NCI-H2196 treated with DMSO at 0.1 percent for 48 hours (cell line): ENCODE measurements at regions not wholly inside any gene's neighbourhood (a gene's known extent, or its start where the extent isn't known, plus 50 kb on each side); places are given as distances from the start of the nearest gene placed in this dataset.

Source experiments
- DNase-seq: peaks from one replicate; lab custom pipeline; 2025; ENCODE audit not compliant: unreplicated experiment; lab: John Stamatoyannopoulos, UW

DNA sequence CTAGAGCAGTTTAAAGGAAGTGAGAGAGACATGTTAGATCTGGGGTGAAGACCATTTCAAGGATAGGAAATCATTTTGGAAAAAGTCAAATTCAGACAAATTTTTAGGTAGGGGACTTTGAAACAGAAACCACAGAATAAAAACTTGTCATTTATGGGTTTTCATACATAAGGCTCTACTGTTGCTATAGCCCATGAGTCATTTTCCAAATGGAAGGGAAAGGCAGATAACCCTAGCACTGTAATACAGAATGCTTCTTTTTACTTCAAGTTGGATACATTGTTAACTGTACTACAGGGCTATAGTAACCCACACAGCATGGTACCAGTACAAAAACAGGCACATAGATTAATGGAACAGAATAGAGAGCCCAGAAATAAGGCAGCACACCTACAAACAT is 455.4 kb downstream of the EBF1 start:
- no peak for DNase-seq

GRCh38 chr5:158643840-158644239 is 455.9 kb downstream of the EBF1 start:
- DNase-seq = no peak

DNA sequence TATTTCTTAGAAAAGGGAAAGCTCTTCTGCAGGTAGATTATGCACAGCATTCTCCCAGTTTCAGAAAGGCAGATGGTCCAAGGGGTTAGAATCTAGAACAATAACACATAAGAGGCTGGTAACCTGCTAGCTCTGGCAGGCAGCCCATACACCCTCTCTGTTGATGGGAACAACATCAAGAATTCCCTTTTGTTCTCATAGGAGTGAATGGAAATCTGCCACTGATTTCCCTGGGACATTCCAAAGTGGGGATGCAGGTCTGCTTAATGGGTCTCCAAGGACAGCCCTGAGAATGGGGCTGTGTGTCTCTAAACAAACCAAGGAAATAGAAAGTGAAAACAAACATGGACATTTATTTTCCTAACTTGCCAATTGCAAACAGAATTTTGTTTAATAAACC is 456.8 kb downstream of the EBF1 start:
- DNase-seq = no peak

- no peak for DNase-seq
Observed at GRCh38 chr5:158641016-158641415, 458.7 kb downstream of the EBF1 start.

DNA sequence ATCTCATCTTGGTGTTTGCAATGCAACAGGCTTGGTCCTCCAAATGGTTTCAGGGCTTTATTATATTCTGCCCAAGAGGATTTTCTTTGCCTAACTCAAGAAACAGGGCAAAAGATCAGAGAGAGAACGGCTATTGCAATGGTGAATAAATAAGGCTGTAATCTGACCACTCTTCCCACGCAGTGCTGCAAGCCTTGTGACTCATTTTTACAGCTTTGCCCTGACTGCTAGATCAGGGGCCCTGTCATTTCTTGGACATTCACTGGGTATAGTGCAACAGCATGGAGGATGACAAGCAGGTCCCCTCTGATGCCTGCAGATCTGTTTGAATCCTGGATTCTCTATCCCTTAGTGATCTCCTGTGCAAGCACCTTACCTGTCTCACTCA is 459.1 kb downstream of the EBF1 start:
- no peak for DNase-seq

- no peak for DNase-seq
Observed at GRCh38 chr5:158639881-158640592, 459.7 kb downstream of the EBF1 start.

GRCh38 chr5:158638396-158638795 is 461.3 kb downstream of the EBF1 start:
- no peak for DNase-seq

DNA sequence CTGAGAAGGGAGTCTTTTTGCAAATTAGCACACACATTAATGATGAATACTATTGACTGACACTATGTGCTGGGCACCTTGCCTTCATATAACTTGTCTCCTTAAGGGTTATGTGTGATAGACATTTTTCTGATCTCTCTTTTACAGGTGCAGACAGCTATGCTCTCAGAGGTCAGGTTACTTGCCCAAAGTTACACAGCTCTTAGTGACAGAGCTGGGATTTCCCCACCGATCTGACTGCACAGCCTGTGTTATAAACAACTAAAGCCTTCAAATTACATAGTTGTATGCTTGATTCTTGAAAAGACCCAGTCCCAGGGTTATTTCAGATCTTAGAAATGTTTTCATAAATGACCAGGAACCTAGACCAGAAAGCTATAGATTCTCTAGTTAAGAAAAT is 462.7 kb downstream of the EBF1 start:
- no peak for DNase-seq

DNA sequence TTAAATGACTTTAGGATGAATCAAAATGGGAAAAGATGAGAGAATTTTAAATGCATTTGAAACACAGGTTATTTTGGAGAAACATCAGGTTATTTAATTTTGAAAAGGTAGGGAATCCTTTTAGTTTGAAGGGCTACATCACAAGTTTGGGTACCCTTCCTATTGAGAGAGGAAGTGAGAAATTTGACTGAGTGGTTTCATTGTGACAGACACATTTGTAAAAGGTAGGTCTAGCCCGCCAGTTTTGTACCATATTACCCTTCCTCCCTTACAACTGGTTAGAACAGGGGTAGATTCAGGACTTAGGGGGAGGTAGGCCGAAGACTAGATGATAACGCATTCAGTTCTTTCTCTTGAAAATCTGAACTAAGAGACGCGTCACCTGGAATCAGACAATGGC is 464.2 kb downstream of the EBF1 start:
- DNase-seq = no peak

DNA sequence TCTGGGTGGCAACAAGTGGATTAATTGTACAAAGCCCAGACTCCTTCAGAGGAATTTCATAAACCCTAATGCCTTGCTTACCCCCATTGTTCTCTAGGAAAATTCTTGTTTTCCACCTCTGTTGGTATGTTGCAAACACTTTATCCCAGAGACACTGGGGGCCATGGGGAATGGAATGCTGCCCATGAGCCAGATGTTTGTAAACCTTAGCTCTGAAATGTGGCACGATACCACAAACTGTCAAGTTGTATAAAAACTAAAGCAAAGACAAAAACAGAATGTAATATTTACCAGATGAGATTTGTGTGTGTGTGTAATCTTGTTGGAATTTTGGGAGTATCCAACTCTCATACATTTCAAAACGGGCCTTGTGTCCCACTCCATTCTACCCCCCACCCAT is 465.0 kb downstream of the EBF1 start:
- DNase-seq = no peak

DNA sequence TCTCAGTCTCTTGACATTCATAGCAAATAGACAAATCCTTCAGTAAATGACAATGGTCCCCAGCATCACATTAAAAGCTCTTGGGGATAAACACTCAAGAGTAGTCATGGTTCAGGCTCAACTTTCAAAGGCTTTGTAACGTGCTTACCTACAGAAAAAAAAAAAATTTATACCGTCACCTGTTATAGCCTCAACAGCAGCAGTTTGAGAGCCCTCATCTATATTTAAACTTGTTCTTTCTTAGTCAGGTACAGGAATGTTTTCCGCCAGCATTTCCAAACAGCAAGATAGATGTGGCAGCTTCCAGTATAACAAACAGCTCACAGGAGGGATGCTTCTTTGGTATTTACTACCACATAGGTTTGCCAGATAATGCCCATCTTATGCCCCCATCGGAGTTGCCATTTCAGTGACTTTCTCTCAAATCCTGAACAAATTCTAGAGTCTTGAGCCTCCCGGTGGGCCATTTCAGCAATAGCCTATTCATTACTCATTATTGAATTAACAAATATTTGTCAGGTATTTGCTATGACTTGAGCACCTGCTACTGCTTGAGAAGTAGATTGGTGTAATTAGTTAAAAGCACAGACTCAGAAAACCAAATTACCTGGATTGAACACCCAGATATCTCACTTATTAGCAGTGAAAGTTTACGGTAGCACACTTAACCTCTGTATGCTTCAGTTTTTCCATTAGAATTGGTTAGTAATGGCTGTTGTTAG is 470.0 kb downstream of the EBF1 start:
- no peak for DNase-seq

- DNase-seq = no peak
Observed at GRCh38 chr5:158626718-158627117, 473.0 kb downstream of the EBF1 start.

DNA sequence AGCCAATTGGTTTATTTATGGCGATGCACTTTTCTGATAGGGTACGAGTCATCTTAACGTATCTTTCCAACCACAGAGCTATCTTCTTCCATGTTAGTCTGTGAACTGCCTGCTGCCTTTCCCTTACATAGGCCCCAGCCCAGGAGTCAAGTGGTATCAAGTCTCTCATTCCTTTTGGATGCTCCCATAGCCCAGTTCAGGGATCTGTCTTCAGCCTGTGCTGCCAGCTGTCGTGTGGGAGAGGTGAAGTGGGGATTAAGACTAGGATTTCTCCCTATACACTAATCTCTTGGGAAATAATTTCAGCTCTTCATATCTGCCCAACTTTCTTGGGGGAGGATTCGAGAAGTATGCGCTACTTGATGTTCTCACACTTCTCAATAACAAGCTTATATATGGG is 475.7 kb downstream of the EBF1 start:
- no peak for DNase-seq

- no peak for DNase-seq
Observed at GRCh38 chr5:158621391-158621790, 478.3 kb downstream of the EBF1 start.

DNA sequence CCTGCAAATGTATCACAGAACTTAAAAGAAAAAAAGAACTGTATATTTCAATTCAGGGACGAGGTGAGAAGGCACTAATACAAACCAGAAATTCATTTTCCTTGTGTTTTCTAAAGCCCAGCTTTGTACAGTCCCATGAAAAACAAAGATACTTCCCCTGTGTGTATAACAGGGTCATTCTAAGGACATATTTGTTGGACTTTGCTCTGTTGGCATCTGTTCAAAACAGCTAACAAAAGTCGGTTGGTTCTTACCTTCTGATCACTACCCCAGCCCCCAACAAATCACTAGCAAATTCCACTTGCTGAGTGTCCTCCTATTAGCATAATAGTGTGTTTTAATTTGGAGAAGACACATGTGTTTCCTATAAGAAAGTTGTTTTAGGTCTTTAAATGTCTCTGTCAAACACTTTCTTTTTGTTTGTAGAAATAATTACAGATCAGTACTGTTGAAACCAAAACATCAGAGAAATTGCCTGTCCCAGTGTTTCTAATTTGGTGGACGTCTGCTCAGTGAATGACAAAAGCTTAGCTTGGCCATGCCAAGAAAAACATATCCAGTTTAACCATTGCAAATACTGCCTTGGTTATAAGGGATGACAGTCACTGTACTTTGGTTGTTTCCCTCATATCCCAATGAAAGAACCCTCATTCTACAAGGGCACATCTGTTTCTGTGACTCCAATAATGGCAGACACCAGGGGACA is 480.5 kb downstream of the EBF1 start:
- DNase-seq = no peak

DNA sequence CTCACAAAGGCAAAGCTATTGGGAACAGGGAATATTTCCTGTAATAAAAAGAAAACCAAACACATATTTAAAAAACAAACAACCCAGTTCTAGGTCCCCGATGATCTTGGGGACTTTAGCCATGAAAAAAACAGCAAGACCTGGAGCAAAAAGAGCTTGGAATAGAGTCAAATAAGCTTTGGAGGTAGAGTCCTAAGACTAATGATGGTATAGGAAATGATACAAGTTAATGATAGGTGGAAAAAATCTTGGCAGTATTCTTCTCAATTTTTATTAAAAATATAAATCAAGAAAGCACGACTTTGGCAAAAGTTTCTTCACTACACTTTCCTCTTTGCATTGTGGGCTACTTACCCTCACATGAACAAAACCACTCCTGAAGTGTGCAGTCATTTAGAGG is 481.5 kb downstream of the EBF1 start:
- no peak for DNase-seq

GRCh38 chr5:158616707-158617106 is 483.0 kb downstream of the EBF1 start:
- DNase-seq = no peak

- no peak for DNase-seq
Observed at GRCh38 chr5:158614951-158615350, 484.8 kb downstream of the EBF1 start.

DNA sequence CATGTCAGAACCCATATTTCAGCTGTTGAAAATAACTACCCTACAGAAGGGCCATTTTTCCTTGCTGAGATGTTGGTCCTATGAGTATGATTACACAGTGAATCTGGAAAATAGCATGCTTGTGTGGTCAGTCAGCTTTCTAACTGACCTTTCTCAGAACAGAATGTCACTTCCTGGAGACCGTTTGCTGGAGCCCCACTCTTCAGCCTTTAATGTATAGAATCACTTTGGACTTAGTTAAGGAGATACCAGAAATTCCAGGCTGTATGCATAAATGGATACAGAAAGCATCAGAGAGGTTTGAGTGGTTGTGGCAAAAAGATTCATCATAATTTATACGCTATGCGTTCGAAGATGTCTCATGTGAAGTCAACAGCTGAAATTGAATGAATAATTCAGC is 488.1 kb downstream of the EBF1 start:
- no peak for DNase-seq

DNA sequence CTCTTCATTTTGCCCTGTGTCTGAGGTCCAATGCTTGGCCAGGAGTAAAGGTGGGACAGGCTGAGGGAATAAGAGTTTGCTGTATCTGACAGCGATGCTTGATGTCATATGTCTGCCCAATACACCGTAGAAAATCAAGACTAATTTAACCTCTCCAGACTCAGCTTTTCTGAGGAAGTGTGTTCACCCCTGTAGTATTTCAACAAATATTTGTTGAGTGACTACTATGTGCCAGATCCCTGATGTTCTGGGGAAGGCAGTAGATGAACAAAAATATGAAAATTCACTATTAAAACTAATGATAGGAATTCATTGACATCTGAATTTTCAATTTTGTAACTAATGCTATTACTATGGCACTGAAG is 489.7 kb downstream of the EBF1 start:
- DNase-seq = no peak

- no peak for DNase-seq
Observed at GRCh38 chr5:158609333-158610050, 490.2 kb downstream of the EBF1 start.

- no peak for DNase-seq
Observed at GRCh38 chr5:158607088-158607487, 492.6 kb downstream of the EBF1 start.
